ENCODE measurements at regions not wholly inside any gene's neighbourhood (a gene's known extent, or its start where the extent isn't known, plus 50 kb on each side); places are given as distances from the start of the nearest gene placed in this dataset.

DNA sequence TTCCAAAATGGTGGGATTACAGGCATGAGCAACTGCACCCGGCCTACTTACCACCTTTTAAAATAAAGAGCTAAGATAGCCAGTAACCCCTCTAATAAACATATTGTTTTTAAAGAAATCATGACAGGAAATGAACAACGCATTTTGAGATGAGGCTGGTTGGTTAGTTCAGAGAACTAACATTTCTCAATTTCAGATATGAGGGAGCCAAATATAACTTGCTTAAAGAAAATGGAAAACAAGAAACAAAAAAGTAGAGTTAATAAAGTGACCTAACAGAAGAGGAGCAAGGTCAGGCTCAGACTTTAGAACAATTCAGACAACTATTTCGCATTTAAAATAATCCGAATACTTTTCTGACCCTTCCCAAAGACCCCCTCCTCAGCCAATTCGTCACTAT, 254.9 kb upstream of the PHF14 start:
- H3K9ac ChIP-seq (ENCODE audit: low read length), result no peak overlapping the region
- TF ChIP-seq SMC3 (conservative IDR thresholded peaks at IDR 0.05; ENCODE audit: poor library complexity) (no peak), POLR2AphosphoS5 (IDR thresholded peaks at IDR 0.05) (no peak), EP300 (conservative IDR thresholded peaks at IDR 0.05; ENCODE audit: poor library complexity, severe bottlenecking) (no peak), RAD21 (conservative IDR thresholded peaks at IDR 0.05) (no peak), MXI1 (conservative IDR thresholded peaks at IDR 0.05; ENCODE audit: poor library complexity, severe bottlenecking) (no peak), TAF1 (IDR thresholded peaks at IDR 0.05; ENCODE audit: low read depth) (no peak), EZH2 (IDR thresholded peaks at IDR 0.05; ENCODE audit: borderline replicate concordance, insufficient read depth, low read length, poor library complexity, severe bottlenecking) (no peak)
- TF ChIP-seq, protein P1, sequence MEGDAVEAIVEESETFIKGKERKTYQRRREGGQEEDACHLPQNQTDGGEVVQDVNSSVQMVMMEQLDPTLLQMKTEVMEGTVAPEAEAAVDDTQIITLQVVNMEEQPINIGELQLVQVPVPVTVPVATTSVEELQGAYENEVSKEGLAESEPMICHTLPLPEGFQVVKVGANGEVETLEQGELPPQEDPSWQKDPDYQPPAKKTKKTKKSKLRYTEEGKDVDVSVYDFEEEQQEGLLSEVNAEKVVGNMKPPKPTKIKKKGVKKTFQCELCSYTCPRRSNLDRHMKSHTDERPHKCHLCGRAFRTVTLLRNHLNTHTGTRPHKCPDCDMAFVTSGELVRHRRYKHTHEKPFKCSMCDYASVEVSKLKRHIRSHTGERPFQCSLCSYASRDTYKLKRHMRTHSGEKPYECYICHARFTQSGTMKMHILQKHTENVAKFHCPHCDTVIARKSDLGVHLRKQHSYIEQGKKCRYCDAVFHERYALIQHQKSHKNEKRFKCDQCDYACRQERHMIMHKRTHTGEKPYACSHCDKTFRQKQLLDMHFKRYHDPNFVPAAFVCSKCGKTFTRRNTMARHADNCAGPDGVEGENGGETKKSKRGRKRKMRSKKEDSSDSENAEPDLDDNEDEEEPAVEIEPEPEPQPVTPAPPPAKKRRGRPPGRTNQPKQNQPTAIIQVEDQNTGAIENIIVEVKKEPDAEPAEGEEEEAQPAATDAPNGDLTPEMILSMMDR (IDR thresholded peaks at IDR 0.05; ENCODE audit: poor library complexity, severe bottlenecking), result no peak
- TF ChIP-seq, protein P2, sequence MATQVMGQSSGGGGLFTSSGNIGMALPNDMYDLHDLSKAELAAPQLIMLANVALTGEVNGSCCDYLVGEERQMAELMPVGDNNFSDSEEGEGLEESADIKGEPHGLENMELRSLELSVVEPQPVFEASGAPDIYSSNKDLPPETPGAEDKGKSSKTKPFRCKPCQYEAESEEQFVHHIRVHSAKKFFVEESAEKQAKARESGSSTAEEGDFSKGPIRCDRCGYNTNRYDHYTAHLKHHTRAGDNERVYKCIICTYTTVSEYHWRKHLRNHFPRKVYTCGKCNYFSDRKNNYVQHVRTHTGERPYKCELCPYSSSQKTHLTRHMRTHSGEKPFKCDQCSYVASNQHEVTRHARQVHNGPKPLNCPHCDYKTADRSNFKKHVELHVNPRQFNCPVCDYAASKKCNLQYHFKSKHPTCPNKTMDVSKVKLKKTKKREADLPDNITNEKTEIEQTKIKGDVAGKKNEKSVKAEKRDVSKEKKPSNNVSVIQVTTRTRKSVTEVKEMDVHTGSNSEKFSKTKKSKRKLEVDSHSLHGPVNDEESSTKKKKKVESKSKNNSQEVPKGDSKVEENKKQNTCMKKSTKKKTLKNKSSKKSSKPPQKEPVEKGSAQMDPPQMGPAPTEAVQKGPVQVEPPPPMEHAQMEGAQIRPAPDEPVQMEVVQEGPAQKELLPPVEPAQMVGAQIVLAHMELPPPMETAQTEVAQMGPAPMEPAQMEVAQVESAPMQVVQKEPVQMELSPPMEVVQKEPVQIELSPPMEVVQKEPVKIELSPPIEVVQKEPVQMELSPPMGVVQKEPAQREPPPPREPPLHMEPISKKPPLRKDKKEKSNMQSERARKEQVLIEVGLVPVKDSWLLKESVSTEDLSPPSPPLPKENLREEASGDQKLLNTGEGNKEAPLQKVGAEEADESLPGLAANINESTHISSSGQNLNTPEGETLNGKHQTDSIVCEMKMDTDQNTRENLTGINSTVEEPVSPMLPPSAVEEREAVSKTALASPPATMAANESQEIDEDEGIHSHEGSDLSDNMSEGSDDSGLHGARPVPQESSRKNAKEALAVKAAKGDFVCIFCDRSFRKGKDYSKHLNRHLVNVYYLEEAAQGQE (IDR thresholded peaks at IDR 0.05; ENCODE audit: borderline replicate concordance), result no peak
- no peaks in the 10 kb centered on the region for H3F3A ChIP-seq (ENCODE audit: insufficient read depth, low read length, poor library complexity, severe bottlenecking)
- no peaks in the 10 kb centered on the region for H3K27me3 ChIP-seq (ENCODE audit: insufficient read depth, low read depth, low read length)
- H2AFZ ChIP-seq (ENCODE audit: low read depth, low read length), result no peak overlapping the region
- H4K20me1 ChIP-seq (ENCODE audit: insufficient read depth), result no peaks in the 10 kb centered on the region
- H3K9me2 ChIP-seq (ENCODE audit: insufficient read depth, low read length), result no peaks in the 10 kb centered on the region
- no peak overlapping the region for H3K27ac ChIP-seq (ENCODE audit: low read length)
- no peaks in the 10 kb centered on the region for H3K9me3 ChIP-seq (ENCODE audit: low read length)
- H3K79me2 ChIP-seq (replicated peaks; ENCODE audit: insufficient read depth, low read length), result no peaks in the 10 kb centered on the region
- no peak overlapping the region for H3K4me3 ChIP-seq (ENCODE audit: low read length)
- no peak overlapping the region for H3K4me2 ChIP-seq (ENCODE audit: low read length)
- H3K36me3 ChIP-seq (ENCODE audit: insufficient read depth, low read length), result no peaks in the 10 kb centered on the region

DNA sequence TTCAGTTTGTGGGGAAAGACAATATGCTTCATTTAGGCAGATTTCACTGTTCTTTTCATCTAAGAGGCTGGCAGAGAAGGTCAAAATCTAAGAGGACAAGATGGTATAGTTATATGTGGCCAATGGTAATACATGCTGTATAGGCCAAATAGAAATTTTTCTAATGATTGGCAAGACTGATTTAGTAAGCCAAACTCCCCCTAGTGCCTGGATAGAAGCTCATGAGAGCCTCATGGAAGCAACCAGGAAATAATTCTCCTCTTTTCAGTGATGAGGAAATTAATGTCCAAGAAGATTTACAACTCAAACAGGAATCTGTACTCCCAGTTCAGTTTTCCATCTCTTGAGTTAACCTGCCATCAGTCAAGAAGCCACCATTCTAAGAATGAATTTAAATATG, 253.6 kb upstream of the PHF14 start:
- Histone ChIP-seq H3K27me3 (ENCODE audit: insufficient read depth, low read depth, low read length) (no peaks in the 10 kb centered on the region), H3K79me2 (replicated peaks; ENCODE audit: insufficient read depth, low read length) (no peaks in the 10 kb centered on the region), H3K9me2 (ENCODE audit: insufficient read depth, low read length) (no peaks in the 10 kb centered on the region), H3K36me3 (ENCODE audit: insufficient read depth, low read length) (no peaks in the 10 kb centered on the region), H3K4me2 (ENCODE audit: low read length) (no peak overlapping the region), H3K27ac (ENCODE audit: low read length) (no peak overlapping the region), H3K9me3 (ENCODE audit: low read length) (no peaks in the 10 kb centered on the region), H3F3A (ENCODE audit: insufficient read depth, low read length, poor library complexity, severe bottlenecking) (no peaks in the 10 kb centered on the region), H3K9ac (ENCODE audit: low read length) (no peak overlapping the region), H2AFZ (ENCODE audit: low read depth, low read length) (no peak overlapping the region), H4K20me1 (ENCODE audit: insufficient read depth) (no peaks in the 10 kb centered on the region), H3K4me3 (ENCODE audit: low read length) (no peak overlapping the region)
- TF ChIP-seq POLR2AphosphoS5 (IDR thresholded peaks at IDR 0.05) (no peak), RAD21 (conservative IDR thresholded peaks at IDR 0.05) (no peak), TAF1 (IDR thresholded peaks at IDR 0.05; ENCODE audit: low read depth) (no peak), MXI1 (conservative IDR thresholded peaks at IDR 0.05; ENCODE audit: poor library complexity, severe bottlenecking) (no peak), EZH2 (IDR thresholded peaks at IDR 0.05; ENCODE audit: borderline replicate concordance, insufficient read depth, low read length, poor library complexity, severe bottlenecking) (no peak), EP300 (conservative IDR thresholded peaks at IDR 0.05; ENCODE audit: poor library complexity, severe bottlenecking) (no peak), SMC3 (conservative IDR thresholded peaks at IDR 0.05; ENCODE audit: poor library complexity) (no peak)
- TF ChIP-seq, protein P2 (IDR thresholded peaks at IDR 0.05; ENCODE audit: borderline replicate concordance), result no peak
- TF ChIP-seq, protein P1 (IDR thresholded peaks at IDR 0.05; ENCODE audit: poor library complexity, severe bottlenecking), result no peak

Measured in neural cell (in vitro differentiated cells).